ENCODE measurements at regions not wholly inside any gene's neighbourhood (a gene's known extent, or its start where the extent isn't known, plus 50 kb on each side); places are given as distances from the start of the nearest gene placed in this dataset.

GRCh38 chr12:25789541-25789944, 168.9 kb upstream of the RASSF8 start:
- TF ChIP-seq CTCF (conservative IDR thresholded peaks at IDR 0.05 in 1 of 2, IDR thresholded peaks at IDR 0.05 in 1 of 2; ENCODE audit: low read depth in 1 of 2, low read length in 2 of 2) (no peak), EZH2 (IDR thresholded peaks at IDR 0.05; ENCODE audit: low read length, missing control alignments) (no peak)

Measured in fibroblast of lung (primary cell).